ENCODE measurements at regions not wholly inside any gene's neighbourhood (a gene's known extent, or its start where the extent isn't known, plus 50 kb on each side); places are given as distances from the start of the nearest gene placed in this dataset.
A peak's percentile ranks its signal among the peaks of the same experiment; 100 is the strongest.

GRCh38 chr4:138692411-138692810, 323.2 kb upstream of the NOCT start:
- DNase-seq (ENCODE audit: low read depth), result no peak

DNA sequence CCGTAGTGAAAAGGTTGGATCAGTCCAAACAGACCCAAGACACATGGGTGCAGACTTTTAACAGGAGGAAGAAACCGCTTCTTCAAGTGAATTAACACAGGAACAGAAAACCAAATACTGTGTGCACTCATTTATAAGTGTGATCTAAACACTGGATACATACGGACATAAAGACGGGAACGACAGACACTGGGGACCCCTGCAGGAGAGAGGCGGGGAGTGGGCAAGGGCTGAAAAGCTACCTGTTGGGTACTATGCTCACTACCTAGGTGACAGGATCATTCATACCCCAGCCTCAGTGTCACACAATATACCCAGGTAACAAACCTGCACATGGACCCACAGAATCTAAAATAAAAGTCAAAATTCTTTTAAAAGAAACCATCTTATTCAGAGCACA, 326.0 kb upstream of the NOCT start:
- no peak for DNase-seq (ENCODE audit: low read depth)

DNA sequence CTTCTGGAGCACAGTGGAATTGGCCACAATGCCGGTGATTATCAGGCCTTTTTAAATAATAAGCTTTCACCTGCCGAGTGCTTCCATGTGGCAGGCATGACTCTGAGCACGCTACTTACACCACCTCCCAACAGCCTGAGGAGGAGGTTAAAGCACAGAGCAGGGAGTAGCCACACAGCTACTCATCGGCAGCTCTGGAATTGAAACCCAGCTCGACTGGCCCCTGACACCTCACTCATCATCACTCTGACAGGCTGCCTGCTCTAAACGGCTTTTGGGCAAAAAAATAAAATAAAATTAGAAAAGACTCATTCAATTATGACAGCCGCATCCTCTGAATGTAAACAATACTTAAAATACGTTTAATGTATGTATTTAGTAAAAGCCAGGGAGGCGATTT, 326.4 kb upstream of the NOCT start:
- DNase-seq (ENCODE audit: low read depth), result no peak

- no peak for DNase-seq (ENCODE audit: low read depth)
Measured at GRCh38 chr4:138688408-138689085, 327.0 kb upstream of the NOCT start.

DNA sequence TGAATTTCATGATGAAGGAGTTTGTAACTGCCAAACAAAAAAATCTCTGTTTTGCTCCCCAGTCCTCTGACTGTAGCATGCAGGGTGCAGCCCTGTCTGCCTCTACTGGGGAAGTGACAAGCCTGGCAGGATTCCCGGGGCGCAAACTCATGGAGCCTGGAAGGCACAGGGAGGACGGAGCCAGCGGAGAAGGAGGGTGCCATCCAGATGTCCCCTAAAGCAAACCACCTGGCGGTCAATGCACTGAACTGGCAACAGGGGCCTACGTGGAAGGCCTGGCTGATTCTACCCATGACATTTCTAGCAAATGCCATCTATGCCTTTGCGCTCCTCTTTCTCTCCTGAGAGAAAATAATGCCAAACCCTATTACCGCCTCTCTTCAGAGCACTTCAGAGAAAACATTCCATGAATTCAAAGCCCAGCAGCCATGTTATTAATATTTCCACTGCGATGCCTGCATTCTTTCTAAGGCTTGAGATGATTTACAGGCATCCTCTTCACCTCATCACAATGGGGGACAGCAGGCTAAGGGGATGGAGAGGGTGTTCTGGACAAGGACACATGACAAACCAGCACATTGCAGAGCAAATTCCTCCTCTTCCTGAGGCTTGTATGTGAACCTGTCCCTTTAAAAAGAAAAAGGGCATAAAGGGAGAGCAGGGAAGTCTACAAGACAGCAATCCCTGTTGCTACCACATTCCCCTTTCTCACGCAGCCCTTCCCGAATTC, 329.3 kb upstream of the NOCT start:
- DNase-seq (ENCODE audit: low read depth), result no peak

- DNase-seq (ENCODE audit: low read depth), result no peak
Measured at GRCh38 chr4:138685316-138685715, 330.3 kb upstream of the NOCT start.

GRCh38 chr4:138680989-138681604, 334.5 kb upstream of the NOCT start:
- DNase-seq (ENCODE audit: low read depth), result peak; percentile 47

DNA sequence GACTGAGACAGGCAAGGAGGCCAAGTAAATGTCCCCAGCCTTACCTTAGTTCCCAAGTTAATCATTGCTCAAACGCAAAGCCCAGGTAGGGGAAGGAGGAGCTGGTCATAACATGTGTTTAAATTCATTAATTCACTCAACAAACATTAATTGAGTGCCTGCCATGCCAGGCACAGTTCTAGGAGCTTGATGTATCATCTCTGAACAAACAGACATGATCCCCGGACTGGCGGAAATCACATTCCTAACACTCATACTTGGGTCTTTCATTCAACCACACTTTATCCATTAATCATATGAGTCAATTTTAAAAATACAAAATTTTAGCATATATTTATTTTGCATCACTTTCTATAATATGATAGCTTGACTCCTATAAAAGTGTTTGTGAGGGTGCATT, 335.3 kb upstream of the NOCT start:
- DNase-seq (ENCODE audit: low read depth), result no peak

- DNase-seq (ENCODE audit: low read depth), result no peak
Measured at GRCh38 chr4:138678985-138679746, 336.4 kb upstream of the NOCT start.

DNA sequence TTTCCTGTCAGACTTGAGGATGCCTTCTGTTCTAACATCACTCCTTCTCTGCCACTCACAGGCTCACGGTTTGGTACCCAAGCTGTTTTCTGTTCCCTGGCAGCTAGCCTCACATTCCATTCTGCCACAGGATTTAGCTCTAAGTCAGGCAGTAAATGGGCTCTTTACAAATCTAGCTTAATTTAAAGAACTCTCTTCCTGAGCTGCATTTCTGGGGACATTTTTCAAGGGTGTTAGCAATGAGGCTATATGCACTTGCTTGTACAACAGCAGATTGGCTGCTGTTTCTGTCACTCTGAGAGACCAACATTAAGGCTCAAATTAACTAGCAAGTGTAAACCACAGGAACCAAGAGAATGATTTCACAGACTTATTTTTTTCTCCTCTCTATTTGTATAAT, 337.8 kb upstream of the NOCT start:
- DNase-seq (ENCODE audit: low read depth), result no peak

DNA sequence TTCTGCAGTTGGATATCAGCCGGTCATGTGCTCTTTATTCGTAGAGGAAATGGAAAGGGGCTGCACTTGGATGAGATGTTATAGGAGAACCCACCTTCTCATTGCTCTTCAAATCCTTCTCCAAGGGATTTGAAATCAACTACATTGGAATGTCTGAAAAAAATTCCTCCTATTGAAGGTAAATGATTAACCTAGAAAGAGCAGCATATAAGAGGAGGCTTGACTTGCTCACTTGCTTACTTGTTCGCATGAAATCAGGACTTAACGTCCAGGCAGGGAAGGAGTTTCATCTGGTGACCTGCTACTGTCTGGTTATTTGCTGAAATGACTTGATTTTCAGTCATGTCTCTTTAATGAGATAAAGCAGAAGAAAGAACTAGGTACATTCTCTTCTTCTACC, 338.4 kb upstream of the NOCT start:
- no peak for DNase-seq (ENCODE audit: low read depth)

GRCh38 chr4:138675685-138676084, 339.9 kb upstream of the NOCT start:
- DNase-seq (ENCODE audit: low read depth), result no peak

DNA sequence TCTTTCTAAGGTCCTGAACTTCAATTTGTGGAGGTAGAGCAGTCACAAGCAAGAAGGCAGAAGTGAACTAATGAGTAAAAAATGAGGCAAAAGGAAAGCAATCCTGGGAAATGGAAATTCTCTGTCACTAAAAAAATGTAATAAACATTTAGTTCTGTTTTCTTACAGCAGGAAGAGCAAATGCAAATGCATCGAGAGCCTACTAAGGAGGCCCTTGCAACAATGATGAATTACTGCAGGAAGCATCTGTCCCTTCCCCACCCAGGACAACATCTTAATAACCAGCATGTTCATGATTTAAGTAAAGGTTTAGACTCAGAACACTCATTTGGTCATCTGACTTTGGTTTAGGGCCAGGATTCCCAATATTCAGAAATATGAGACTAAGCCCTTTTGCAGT, 341.4 kb upstream of the NOCT start:
- no peak for DNase-seq (ENCODE audit: low read depth)

- DNase-seq (ENCODE audit: low read depth), result no peak
Measured at GRCh38 chr4:138673053-138673452, 342.5 kb upstream of the NOCT start.

DNA sequence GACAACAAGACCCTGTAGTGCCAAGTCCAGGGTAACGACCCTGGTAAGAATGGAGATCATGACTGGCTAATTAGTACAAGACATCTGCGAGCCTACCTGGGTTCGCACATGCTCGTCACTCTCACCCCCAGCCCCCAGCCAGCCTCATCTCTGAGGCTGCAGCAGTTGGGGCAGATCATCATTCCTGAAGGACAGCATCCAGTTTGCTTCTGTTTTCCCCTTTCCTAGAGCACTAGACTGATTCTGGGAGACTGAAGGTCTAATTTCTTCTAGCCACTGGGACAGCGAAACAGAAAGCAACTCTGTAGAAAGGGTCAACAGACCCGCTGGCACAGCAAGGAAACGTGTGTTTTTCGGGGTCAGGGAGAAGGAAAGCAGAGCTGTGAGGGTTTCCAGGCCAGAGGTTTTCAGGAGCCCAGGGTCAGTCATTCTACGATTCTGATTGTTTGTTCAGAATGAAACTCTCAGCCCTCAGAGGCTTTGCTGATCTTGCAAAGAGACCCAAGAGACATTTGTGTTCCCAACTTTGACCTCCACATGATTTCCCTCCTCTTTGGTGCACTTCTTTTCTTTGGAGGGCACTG, 343.1 kb upstream of the NOCT start:
- no peak for DNase-seq (ENCODE audit: low read depth)

- DNase-seq (ENCODE audit: low read depth), result no peak
Measured at GRCh38 chr4:138671606-138672084, 343.9 kb upstream of the NOCT start.

DNA sequence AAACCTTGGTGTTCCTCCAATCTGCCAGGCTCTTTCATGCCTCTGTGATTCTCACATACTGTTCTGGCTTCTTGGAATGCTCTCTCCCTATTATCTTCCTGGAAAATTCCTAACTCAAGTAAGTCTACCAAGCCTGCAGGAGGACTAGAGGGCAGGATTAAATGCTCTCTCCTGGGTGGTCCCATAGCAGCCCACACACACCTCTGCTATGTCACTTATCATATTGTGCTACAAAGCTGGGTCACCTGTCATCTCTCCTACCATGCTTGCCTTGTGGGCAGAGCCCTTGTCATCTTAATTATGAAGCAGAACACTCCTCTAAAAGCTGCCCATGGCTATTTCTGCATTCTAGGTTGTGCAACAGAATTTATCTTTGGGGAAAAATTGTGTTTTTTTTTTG, 344.5 kb upstream of the NOCT start:
- no peak for DNase-seq (ENCODE audit: low read depth)

GRCh38 chr4:138670681-138671080, 344.9 kb upstream of the NOCT start:
- no peak for DNase-seq (ENCODE audit: low read depth)

- DNase-seq (ENCODE audit: low read depth), result no peak
Measured at GRCh38 chr4:138669479-138670315, 345.9 kb upstream of the NOCT start.

DNA sequence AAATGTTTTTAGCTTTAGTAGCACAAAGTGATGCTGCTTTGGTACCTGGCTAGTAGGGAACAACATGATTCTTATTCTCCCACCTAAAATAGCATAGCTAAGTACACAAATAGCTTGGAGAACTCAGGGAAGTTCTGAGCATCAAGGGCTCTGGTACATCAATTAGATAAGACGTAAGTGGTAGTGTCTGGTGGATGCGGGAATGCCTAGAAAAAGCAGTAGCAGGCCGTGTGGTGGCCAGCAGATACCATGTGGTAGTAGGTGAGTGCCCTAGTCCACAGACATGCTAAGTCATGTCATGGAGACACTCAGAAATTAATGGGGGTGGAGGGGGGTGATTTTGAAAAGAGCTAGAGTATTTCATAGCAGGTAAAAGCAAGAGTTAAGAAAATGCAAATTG, 347.3 kb upstream of the NOCT start:
- DNase-seq (ENCODE audit: low read depth), result no peak

DNA sequence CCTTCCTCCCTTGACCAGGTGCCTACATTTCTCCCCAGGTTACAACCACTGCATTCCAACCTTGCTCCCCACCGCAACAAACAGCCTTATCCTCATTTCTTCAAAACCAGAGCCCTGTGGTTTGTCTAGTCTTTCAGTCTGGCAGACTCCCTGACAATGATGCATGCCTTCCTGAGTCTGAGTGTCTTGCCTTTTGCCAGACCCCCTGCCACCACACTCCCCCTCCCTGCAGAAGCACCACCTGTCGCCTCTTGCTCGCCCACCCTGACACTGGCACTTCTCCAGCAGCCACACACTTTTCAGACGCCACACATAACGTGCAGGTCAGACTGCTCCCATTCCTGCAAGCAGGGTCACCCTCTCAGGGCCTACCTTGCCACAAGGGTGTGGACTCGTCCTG, 349.2 kb upstream of the NOCT start:
- no peak for DNase-seq (ENCODE audit: low read depth)
